ENCODE measurements at regions not wholly inside any gene's neighbourhood (a gene's known extent, or its start where the extent isn't known, plus 50 kb on each side); places are given as distances from the start of the nearest gene placed in this dataset.
A peak's percentile ranks its signal among the peaks of the same experiment; 100 is the strongest.

GRCh38 chr7:12456506-12456905, 52.8 kb upstream of the VWDE start:
- POLR2A ChIA-PET = no interaction called here
- intact Hi-C loops (cut with micrococcal nuclease; ENCODE audit: unreplicated experiment) (no loop called here), in situ Hi-C loops (cut with HindIII; ENCODE audit: low pct_unique_long_range_greater_than_20kb, low sequenced_read_pairs) (no loop called here)
- BruUV-seq (replicated peaks) = no TSS peak
- CTCF ChIA-PET = interaction anchor here (1.1 kb wide), 1 partner anchor 32 kb away, joined by 3 read pairs; no protein-coding TSS in a partner anchor
- Histone ChIP-seq H3K9me3 (ENCODE audit: control insufficient read depth, insufficient read depth, low read depth, low read length) (no peaks in the 10 kb centered on the region), H3K4me1 (ENCODE audit: control insufficient read depth, insufficient read depth, low read length) (no peaks in the 10 kb centered on the region), H3K27ac (ENCODE audit: low read length) (no peak overlapping the region), H3K4me3 (ENCODE audit: low read depth in 2 of 2, low read length in 2 of 2) (no peak overlapping the region), H3K36me3 (ENCODE audit: control insufficient read depth, insufficient read depth, low read length) (no peaks in the 10 kb centered on the region), H3K27me3 (ENCODE audit: control insufficient read depth, insufficient read depth, low read length) (no peaks in the 10 kb centered on the region)
- ATAC-seq (no peak), DNase-seq (ENCODE audit: low read depth, low spot score) (no peak)
- TF ChIP-seq TCF7L2 (IDR thresholded peaks at IDR 0.05; ENCODE audit: low read depth, low read length) = no peak
- TF ChIP-seq SIN3A (IDR thresholded peaks at IDR 0.05; ENCODE audit: borderline replicate concordance, insufficient read depth, low read depth, low read length) = no peak
- TF ChIP-seq REST (IDR thresholded peaks at IDR 0.05; ENCODE audit: insufficient read depth in 1 of 2, low read depth in 2 of 2, low read length in 1 of 2) = no peak
- no peak; the same call in 1 of the 2 replicates for TF ChIP-seq CTCF (IDR thresholded peaks at IDR 0.05)
- no peak for TF ChIP-seq POLR2AphosphoS5 (IDR thresholded peaks at IDR 0.05; ENCODE audit: low read depth, low read length)

GRCh38 chr7:12458520-12459131, 55.0 kb upstream of the VWDE start:
- in situ Hi-C loops (cut with HindIII; ENCODE audit: low pct_unique_long_range_greater_than_20kb, low sequenced_read_pairs) = no loop called here
- ChIA-PET POLR2A (no interaction called here), CTCF (interaction anchor here (0.5 to 2.3 kb wide), 17 partner anchors 10 to 1067 kb away, joined by 3 to 55 read pairs (median 6); no protein-coding TSS in a partner anchor)
- no peak for DNase-seq (ENCODE audit: low read depth, low spot score)
- H3K4me1 ChIP-seq (ENCODE audit: control insufficient read depth, insufficient read depth, low read length) = no peaks in the 10 kb centered on the region
- no peaks in the 10 kb centered on the region for H3K9me3 ChIP-seq (ENCODE audit: control insufficient read depth, insufficient read depth, low read depth, low read length)
- no peaks in the 10 kb centered on the region for H3K36me3 ChIP-seq (ENCODE audit: control insufficient read depth, insufficient read depth, low read length)
- TF ChIP-seq SIN3A (IDR thresholded peaks at IDR 0.05; ENCODE audit: borderline replicate concordance, insufficient read depth, low read depth, low read length) (no peak), REST (IDR thresholded peaks at IDR 0.05; ENCODE audit: insufficient read depth in 1 of 2, low read depth in 2 of 2, low read length in 1 of 2) (no peak), CTCF (IDR thresholded peaks at IDR 0.05) (peak; percentile 85; the same call in 1 of the 2 replicates)
- no peak overlapping the region for H3K27ac ChIP-seq (ENCODE audit: low read length)
- BruUV-seq (replicated peaks) = no TSS peak
- H3K27me3 ChIP-seq (ENCODE audit: control insufficient read depth, insufficient read depth, low read length) = no peaks in the 10 kb centered on the region
- ATAC-seq = peak; percentile 99
- intact Hi-C loops (cut with micrococcal nuclease; ENCODE audit: unreplicated experiment) = loop anchor here (1.0 kb wide), 1 partner anchor 32 kb away; no protein-coding TSS in a partner anchor
- H3K4me3 ChIP-seq (ENCODE audit: low read depth in 2 of 2, low read length in 2 of 2) = no peak overlapping the region
